Endothelial cell of umbilical vein (primary cell): ENCODE measurements at regions not wholly inside any gene's neighbourhood (a gene's known extent, or its start where the extent isn't known, plus 50 kb on each side); places are given as distances from the start of the nearest gene placed in this dataset.

ENCODE experiments used
- BruUV-seq: library from RNA; stranded (reverse); fragments of 400-500 nt; replicated peaks from 2 replicates; lab custom pipeline; 2021; lab: Mats Ljungman, UMichigan
- CTCF ChIA-PET: fragments of 300-600, 350-600 bp; sonication (Branson Sonifier 250); formaldehyde crosslinking; loops from one replicate; lab custom pipeline; 2021; ENCODE audit warnings: antibody characterized with exemption, inconsistent platforms; lab: Charles Lee
- POLR2A ChIA-PET: fragments of 300-600, 350-600 bp; sonication (Branson Sonifier 250); formaldehyde crosslinking; loops from one replicate; lab custom pipeline; 2021; ENCODE audit warnings: antibody characterized with exemption, inconsistent platforms; lab: Charles Lee
- DNase-seq: peaks from one replicate; pipeline ENCODE4 v3.0.0-alpha.2; 2011; ENCODE audit warnings: low read depth, low spot score
- FAIRE-seq: peaks from 2 replicates; lab custom pipeline; 2011; peaks lifted over from hg19 to GRCh38; lab: Jason Lieb, UNC
- H2AFZ ChIP-seq: 2 replicates; pipeline ENCODE4 v1.6.0; 2012; ENCODE audit warnings: low read depth, low read length, control low read depth, inconsistent platforms
- H3K27ac ChIP-seq: 2 replicates; pipeline ENCODE4 v1.5.1; 2011; ENCODE audit warnings: low read depth, mild to moderate bottlenecking, control low read depth, low read length, moderate library complexity; ENCODE audit not compliant: insufficient read depth
- H3K27me3 ChIP-seq, 2 experiments: 2 replicates each; pipeline versions ENCODE4 v1.6.0 to v1.6.1; 2011; ENCODE audit warnings: low read length in 2 of 2, mixed read lengths in 1 of 2; ENCODE audit not compliant: control insufficient read depth in 2 of 2, insufficient read depth in 2 of 2
- H3K36me3 ChIP-seq, 2 experiments: 2 replicates in 1 of 2; 3 replicates in 1 of 2; pipeline ENCODE4 v1.5.1; 2011; ENCODE audit warnings: low read length in 2 of 2, mild to moderate bottlenecking in 1 of 2, moderate library complexity in 1 of 2; ENCODE audit not compliant: control insufficient read depth in 2 of 2, insufficient read depth in 2 of 2; ENCODE audit errors: extremely low read depth in 1 of 2
- H3K4me1 ChIP-seq: 3 replicates; pipeline ENCODE4 v1.5.1; 2011; ENCODE audit warnings: mild to moderate bottlenecking, low read length; ENCODE audit not compliant: control insufficient read depth, insufficient read depth; ENCODE audit errors: extremely low read depth
- H3K4me2 ChIP-seq: 2 replicates; pipeline ENCODE4 v1.6.1; 2011; ENCODE audit warnings: low read length, control low read depth, mixed read lengths; ENCODE audit not compliant: insufficient read depth
- H3K4me3 ChIP-seq, 3 experiments: fragments of 200-600 bp in 1 of 3; sonication (generic), shearing (Covaris generic) in 1 of 3; replicated peaks in 1 of 3; 2 replicates each; pipeline ENCODE4 v1.5.1; 2011 to 2016; ENCODE audit warnings: control low read depth in 3 of 3, low read length in 3 of 3, mild to moderate bottlenecking in 2 of 3, inconsistent platforms in 1 of 3, low read depth in 1 of 3, moderate library complexity in 1 of 3; ENCODE audit not compliant: insufficient read depth in 1 of 3
- H3K79me2 ChIP-seq: 2 replicates; pipeline ENCODE4 v1.6.0; 2012; ENCODE audit warnings: low read length, inconsistent platforms; ENCODE audit not compliant: control insufficient read depth, insufficient read depth
- H3K9ac ChIP-seq: replicated peaks from 2 replicates; pipeline ENCODE3; 2011; ENCODE audit warnings: low read length, control low read depth; ENCODE audit not compliant: insufficient read depth; ENCODE audit errors: extremely low read depth
- H3K9me1 ChIP-seq: replicated peaks from 3 replicates; pipeline ENCODE4 v1.6.0; 2011; ENCODE audit warnings: mild to moderate bottlenecking, low read length; ENCODE audit not compliant: control insufficient read depth, insufficient read depth; ENCODE audit errors: extremely low read depth
- H3K9me3 ChIP-seq: replicated peaks from 2 replicates; pipeline ENCODE4 v1.5.1; 2012; ENCODE audit warnings: low read length, inconsistent platforms; ENCODE audit not compliant: control insufficient read depth, insufficient read depth
- H4K20me1 ChIP-seq: replicated peaks from 2 replicates; pipeline ENCODE3; 2011; ENCODE audit warnings: mild to moderate bottlenecking, low read length; ENCODE audit not compliant: control insufficient read depth, insufficient read depth; ENCODE audit errors: extremely low read depth
- CTCF ChIP-seq, 2 donors: IDR thresholded peaks; 1 replicate in 1 of 2; 2 replicates in 1 of 2; pipeline ENCODE4 v1.5.1; 2011; ENCODE audit warnings: low read length in 2 of 2, mild to moderate bottlenecking in 2 of 2, moderate library complexity in 2 of 2, control low read depth in 1 of 2, inconsistent platforms in 1 of 2, low read depth in 1 of 2; ENCODE audit not compliant: insufficient read depth in 1 of 2; ENCODE audit errors: extremely low read depth in 1 of 2
- EZH2 ChIP-seq: IDR thresholded peaks from 2 replicates; pipeline ENCODE4 v1.6.1; 2012; ENCODE audit warnings: borderline replicate concordance, low read depth, mild to moderate bottlenecking, moderate library complexity, low read length, inconsistent platforms; ENCODE audit not compliant: severe bottlenecking
- FOS ChIP-seq: IDR thresholded peaks from 2 replicates; pipeline ENCODE4 v1.6.1; 2011; ENCODE audit warnings: mild to moderate bottlenecking, low read length, moderate library complexity, borderline replicate concordance; ENCODE audit not compliant: insufficient read depth
- GATA2 ChIP-seq: IDR thresholded peaks from 2 replicates; pipeline ENCODE4 v1.7.0; 2011; ENCODE audit warnings: low read depth, mild to moderate bottlenecking, moderate library complexity, mixed read lengths, low read length; ENCODE audit not compliant: insufficient read length, insufficient read depth
- JUN ChIP-seq: IDR thresholded peaks from 2 replicates; pipeline ENCODE4 v1.6.1; 2011; ENCODE audit warnings: borderline replicate concordance, low read depth; ENCODE audit not compliant: insufficient read length, insufficient read depth
- MAX ChIP-seq: IDR thresholded peaks from 2 replicates; pipeline ENCODE4 v1.6.1; 2011; ENCODE audit not compliant: insufficient read depth, insufficient read length
- MYC ChIP-seq: IDR thresholded peaks from one replicate; pipeline ENCODE4 v1.6.1; 2011; ENCODE audit warnings: mild to moderate bottlenecking, low read depth, low read length
- POLR2A ChIP-seq: IDR thresholded peaks from 2 replicates; pipeline ENCODE4 v1.6.1; 2012; ENCODE audit warnings: low read depth, mild to moderate bottlenecking, control low read depth, low read length
- POLR2AphosphoS5 ChIP-seq: IDR thresholded peaks from 2 replicates; pipeline ENCODE4 v1.6.1; 2012; ENCODE audit warnings: low read depth, mild to moderate bottlenecking, control low read depth, low read length, moderate library complexity; ENCODE audit not compliant: insufficient read depth
- dilution Hi-C: fragments of 300-500 bp; cut with MboI; formaldehyde crosslinking; loops from one replicate; pipeline ENCODE4 v1.15.0; 2019; ENCODE audit warnings: low sequenced_read_pairs; ENCODE audit not compliant: extremely low pct_ligation_motif_present
- intact Hi-C: fragments of 100-400 bp; cut with micrococcal nuclease; formaldehyde crosslinking; loops from one replicate; pipeline ENCODE4 v1.10.0; 2022

GRCh38 chr3:117291476-117291875, 581.9 kb downstream of the TUSC7 start:
- no TSS peak for BruUV-seq
- CTCF ChIA-PET, result interaction anchor here (0.8 kb wide), 1 partner anchor 40 kb away, joined by 3 read pairs; no protein-coding TSS in a partner anchor
- dilution Hi-C loops (no loop called here), intact Hi-C loops (no loop called here)
- TF ChIP-seq FOS (no peak), JUN (no peak), EZH2 (no peak), MAX (no peak), CTCF (IDR thresholded peaks at IDR 0.05; ENCODE audit: extremely low read depth in 1 of 2, insufficient read depth in 1 of 2, low read depth in 1 of 2, low read length in 2 of 2) (no peak), GATA2 (no peak), POLR2AphosphoS5 (no peak), POLR2A (no peak), MYC (no peak)
- no peaks in the 10 kb centered on the region for H3K9me3 ChIP-seq
- H3K4me3 ChIP-seq, result no peak overlapping the region
- no peak overlapping the region for H3K9ac ChIP-seq
- no peaks in the 10 kb centered on the region for H4K20me1 ChIP-seq
- POLR2A ChIA-PET, result no interaction called here
- no peak for FAIRE-seq
- H3K9me1 ChIP-seq, result no peaks in the 10 kb centered on the region
- no peaks in the 10 kb centered on the region for H3K4me1 ChIP-seq
- H2AFZ ChIP-seq, result no peak overlapping the region
- no peaks in the 10 kb centered on the region for H3K79me2 ChIP-seq
- H3K36me3 ChIP-seq, result no peaks in the 10 kb centered on the region
- H3K27ac ChIP-seq, result no peak overlapping the region
- no peaks in the 10 kb centered on the region for H3K27me3 ChIP-seq
- no peak for DNase-seq
- H3K4me2 ChIP-seq, result no peak overlapping the region
